HepG2 (cell line): ENCODE measurements at regions not wholly inside any gene's neighbourhood (a gene's known extent, or its start where the extent isn't known, plus 50 kb on each side); places are given as distances from the start of the nearest gene placed in this dataset.

ENCODE experiments used
- PHB2 ChIP-seq: fragments of 450-650 bp; IDR thresholded peaks from 2 replicates; pipeline ENCODE4 v1.6.1; 2018; ENCODE audit not compliant: partially characterized antibody
- TBP ChIP-seq: sonication (generic); formaldehyde crosslinking; IDR thresholded peaks from 2 replicates; pipeline ENCODE4 v1.5.0; 2020; ENCODE audit warnings: missing genetic modification reagents
- ZNF496 ChIP-seq: sonication (generic); formaldehyde crosslinking; IDR thresholded peaks from 2 replicates; pipeline ENCODE4 v1.8.1; 2023; ENCODE audit warnings: mild to moderate bottlenecking, moderate library complexity, missing genetic modification reagents; ENCODE audit not compliant: insufficient replicate concordance
- ZNF816 ChIP-seq: sonication (generic); formaldehyde crosslinking; IDR thresholded peaks from 2 replicates; pipeline ENCODE4 v1.8.0; 2022; ENCODE audit warnings: missing genetic modification reagents, mild to moderate bottlenecking, borderline replicate concordance
- TF ChIP-seq, protein P1 (sequence below): sonication (generic); formaldehyde crosslinking; IDR thresholded peaks from 2 replicates; pipeline ENCODE4 v1.5.0; 2020; ENCODE audit warnings: mild to moderate bottlenecking, missing genetic modification reagents, moderate library complexity
- TF ChIP-seq, protein P2 (sequence below): sonication (generic); formaldehyde crosslinking; IDR thresholded peaks from 2 replicates; pipeline ENCODE4 v1.5.0; 2020; ENCODE audit warnings: mild to moderate bottlenecking, missing genetic modification reagents
- TF ChIP-seq, protein P3 (sequence below): sonication (generic); formaldehyde crosslinking; IDR thresholded peaks from 2 replicates; pipeline ENCODE4 v1.4.0; 2020; ENCODE audit warnings: missing genetic modification reagents

GRCh38 chr12:61044766-61045165 lies 1215.4 kb upstream of the USP15 start:
- no peak for TF ChIP-seq ZNF496
- TF ChIP-seq, protein P1, sequence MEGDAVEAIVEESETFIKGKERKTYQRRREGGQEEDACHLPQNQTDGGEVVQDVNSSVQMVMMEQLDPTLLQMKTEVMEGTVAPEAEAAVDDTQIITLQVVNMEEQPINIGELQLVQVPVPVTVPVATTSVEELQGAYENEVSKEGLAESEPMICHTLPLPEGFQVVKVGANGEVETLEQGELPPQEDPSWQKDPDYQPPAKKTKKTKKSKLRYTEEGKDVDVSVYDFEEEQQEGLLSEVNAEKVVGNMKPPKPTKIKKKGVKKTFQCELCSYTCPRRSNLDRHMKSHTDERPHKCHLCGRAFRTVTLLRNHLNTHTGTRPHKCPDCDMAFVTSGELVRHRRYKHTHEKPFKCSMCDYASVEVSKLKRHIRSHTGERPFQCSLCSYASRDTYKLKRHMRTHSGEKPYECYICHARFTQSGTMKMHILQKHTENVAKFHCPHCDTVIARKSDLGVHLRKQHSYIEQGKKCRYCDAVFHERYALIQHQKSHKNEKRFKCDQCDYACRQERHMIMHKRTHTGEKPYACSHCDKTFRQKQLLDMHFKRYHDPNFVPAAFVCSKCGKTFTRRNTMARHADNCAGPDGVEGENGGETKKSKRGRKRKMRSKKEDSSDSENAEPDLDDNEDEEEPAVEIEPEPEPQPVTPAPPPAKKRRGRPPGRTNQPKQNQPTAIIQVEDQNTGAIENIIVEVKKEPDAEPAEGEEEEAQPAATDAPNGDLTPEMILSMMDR (CRISPR knock-in tag): no peak
- TF ChIP-seq, protein P2, sequence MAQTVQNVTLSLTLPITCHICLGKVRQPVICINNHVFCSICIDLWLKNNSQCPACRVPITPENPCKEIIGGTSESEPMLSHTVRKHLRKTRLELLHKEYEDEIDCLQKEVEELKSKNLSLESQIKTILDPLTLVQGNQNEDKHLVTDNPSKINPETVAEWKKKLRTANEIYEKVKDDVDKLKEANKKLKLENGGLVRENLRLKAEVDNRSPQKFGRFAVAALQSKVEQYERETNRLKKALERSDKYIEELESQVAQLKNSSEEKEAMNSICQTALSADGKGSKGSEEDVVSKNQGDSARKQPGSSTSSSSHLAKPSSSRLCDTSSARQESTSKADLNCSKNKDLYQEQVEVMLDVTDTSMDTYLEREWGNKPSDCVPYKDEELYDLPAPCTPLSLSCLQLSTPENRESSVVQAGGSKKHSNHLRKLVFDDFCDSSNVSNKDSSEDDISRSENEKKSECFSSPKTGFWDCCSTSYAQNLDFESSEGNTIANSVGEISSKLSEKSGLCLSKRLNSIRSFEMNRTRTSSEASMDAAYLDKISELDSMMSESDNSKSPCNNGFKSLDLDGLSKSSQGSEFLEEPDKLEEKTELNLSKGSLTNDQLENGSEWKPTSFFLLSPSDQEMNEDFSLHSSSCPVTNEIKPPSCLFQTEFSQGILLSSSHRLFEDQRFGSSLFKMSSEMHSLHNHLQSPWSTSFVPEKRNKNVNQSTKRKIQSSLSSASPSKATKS: no peak
- TF ChIP-seq, protein P3, sequence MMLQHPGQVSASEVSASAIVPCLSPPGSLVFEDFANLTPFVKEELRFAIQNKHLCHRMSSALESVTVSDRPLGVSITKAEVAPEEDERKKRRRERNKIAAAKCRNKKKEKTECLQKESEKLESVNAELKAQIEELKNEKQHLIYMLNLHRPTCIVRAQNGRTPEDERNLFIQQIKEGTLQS (CRISPR knock-in tag): no peak
- TF ChIP-seq TBP (CRISPR knock-in tag): no peak
- TF ChIP-seq ZNF816 (CRISPR knock-in tag): no peak
- no peak for TF ChIP-seq PHB2
